ENCODE measurements at regions not wholly inside any gene's neighbourhood (a gene's known extent, or its start where the extent isn't known, plus 50 kb on each side); places are given as distances from the start of the nearest gene placed in this dataset.

DNA sequence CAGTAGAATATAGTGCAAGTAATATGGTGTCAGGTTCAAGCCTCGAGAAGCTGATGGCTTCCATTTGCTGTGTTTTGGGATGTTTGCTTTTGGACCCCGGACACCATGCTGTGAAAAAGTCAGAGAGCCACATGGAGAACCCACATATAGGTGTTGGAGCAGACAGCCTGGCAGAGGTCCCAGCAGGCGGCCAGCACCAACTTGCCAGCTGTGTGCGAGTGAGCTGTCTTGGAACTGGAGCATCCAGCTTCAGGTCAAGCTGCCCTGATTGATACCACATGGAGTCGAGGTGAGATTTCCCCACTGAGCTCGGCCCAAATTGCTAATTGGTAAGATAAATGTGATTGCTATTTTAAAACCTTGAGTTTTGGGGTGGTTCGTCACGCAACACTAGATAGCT is 185.7 kb upstream of the TBL1XR1 start:
- TF ChIP-seq POLR2A (IDR thresholded peaks at IDR 0.05; ENCODE audit: low read depth, low read length) (no peak), CTCF (IDR thresholded peaks at IDR 0.05; ENCODE audit: extremely low read depth in 1 of 2, insufficient read depth in 1 of 2, low read depth in 1 of 2, low read length in 2 of 2) (no peak), POLR2AphosphoS5 (IDR thresholded peaks at IDR 0.05; ENCODE audit: insufficient read depth, low read depth, low read length) (no peak), MAX (IDR thresholded peaks at IDR 0.05; ENCODE audit: insufficient read depth, insufficient read length) (no peak), EZH2 (IDR thresholded peaks at IDR 0.05; ENCODE audit: borderline replicate concordance, low read depth, low read length, severe bottlenecking) (no peak), MYC (IDR thresholded peaks at IDR 0.05; ENCODE audit: low read depth, low read length) (no peak), FOS (IDR thresholded peaks at IDR 0.05; ENCODE audit: borderline replicate concordance, insufficient read depth, low read length) (no peak), GATA2 (IDR thresholded peaks at IDR 0.05; ENCODE audit: insufficient read depth, insufficient read length, low read depth, low read length) (no peak)
